K562 (cell line): ENCODE measurements at regions not wholly inside any gene's neighbourhood (a gene's known extent, or its start where the extent isn't known, plus 50 kb on each side); places are given as distances from the start of the nearest gene placed in this dataset.

ENCODE experiments used
- ELF2 ChIP-seq: fragments of 250-450 bp; sonication (Bioruptor Pico); IDR thresholded peaks from 2 replicates; pipeline ENCODE4 v1.5.0; 2021; ENCODE audit warnings: mild to moderate bottlenecking
- ETV1 ChIP-seq: fragments of 450-650 bp; conservative IDR thresholded peaks from 2 replicates; pipeline ENCODE4 v1.6.1; 2016; ENCODE audit warnings: missing genetic modification characterization, control low read depth, low read depth, missing compliant biosample characterization
- EZH2 ChIP-seq: IDR thresholded peaks from 2 replicates; pipeline ENCODE4 v1.6.1; 2012; ENCODE audit warnings: low read depth, mild to moderate bottlenecking, inconsistent platforms, low read length, borderline replicate concordance
- FOXP4 ChIP-seq: sonication (generic); formaldehyde crosslinking; IDR thresholded peaks from 2 replicates; pipeline ENCODE4 v1.8.0; 2022; ENCODE audit warnings: mild to moderate bottlenecking, missing genetic modification reagents, borderline replicate concordance
- GABPB1 ChIP-seq: sonication (generic); formaldehyde crosslinking; IDR thresholded peaks from 2 replicates; pipeline ENCODE4 v1.8.0; 2022; ENCODE audit warnings: mild to moderate bottlenecking, missing genetic modification reagents
- HOXB6 ChIP-seq: fragments of 250-450 bp; sonication (Bioruptor Pico); IDR thresholded peaks from 2 replicates; pipeline ENCODE4 v1.5.1; 2022; ENCODE audit warnings: mild to moderate bottlenecking, borderline replicate concordance
- MITF ChIP-seq: IDR thresholded peaks from 2 replicates; pipeline ENCODE4 v1.6.1; 2014; ENCODE audit warnings: antibody characterized with exemption
- NCOA1 ChIP-seq: fragments of 450-650 bp; IDR thresholded peaks from 2 replicates; pipeline ENCODE4 v1.6.1; 2016; ENCODE audit warnings: low read depth
- NCOA6 ChIP-seq: fragments of 450-650 bp; IDR thresholded peaks from 2 replicates; pipeline ENCODE4 v1.6.1; 2017; ENCODE audit warnings: mild to moderate bottlenecking
- NRF1 ChIP-seq, 2 experiments: fragments of 450-650 bp; IDR thresholded peaks in 1 of 2; conservative IDR thresholded peaks in 1 of 2; 2 replicates each; pipeline ENCODE4 v1.6.1; 2014; ENCODE audit warnings: mild to moderate bottlenecking in 2 of 2
- POLR2H ChIP-seq: IDR thresholded peaks from 2 replicates; pipeline ENCODE4 v1.6.1; 2016; ENCODE audit warnings: missing genetic modification characterization, low read depth, mild to moderate bottlenecking, control low read depth, missing compliant biosample characterization, moderate library complexity
- PTTG1 ChIP-seq: fragments of 450-650 bp; IDR thresholded peaks from 2 replicates; pipeline ENCODE4 v1.6.1; 2016; ENCODE audit warnings: low read depth, mild to moderate bottlenecking, missing genetic modification characterization, missing compliant biosample characterization
- SP2 ChIP-seq: IDR thresholded peaks from 2 replicates; pipeline ENCODE4 v1.6.1; 2011; ENCODE audit warnings: mild to moderate bottlenecking, low read depth, low read length, moderate library complexity; ENCODE audit not compliant: poor library complexity, severe bottlenecking; ENCODE audit errors: extremely low read depth
- TGIF2 ChIP-seq: sonication (generic); formaldehyde crosslinking; IDR thresholded peaks from 2 replicates; pipeline ENCODE4 v1.8.1; 2022; ENCODE audit warnings: mild to moderate bottlenecking, missing genetic modification reagents, moderate library complexity
- ZBED1 ChIP-seq: IDR thresholded peaks from 2 replicates; pipeline ENCODE4 v1.6.1; 2014
- ZBTB1 ChIP-seq: sonication (generic); formaldehyde crosslinking; IDR thresholded peaks from 2 replicates; pipeline ENCODE4 v1.8.1; 2023; ENCODE audit warnings: missing genetic modification reagents, low read depth, mild to moderate bottlenecking, borderline replicate concordance
- ZNF239 ChIP-seq: fragments of 250-450 bp; sonication (Bioruptor Pico); IDR thresholded peaks from 2 replicates; pipeline ENCODE4 v1.4.0; 2020; ENCODE audit warnings: mild to moderate bottlenecking
- ZNF398 ChIP-seq: fragments of 250-450 bp; sonication (Bioruptor Pico); IDR thresholded peaks from 2 replicates; pipeline ENCODE4 v1.8.0; 2021; ENCODE audit warnings: moderate library complexity, mild to moderate bottlenecking, inconsistent platforms
- ZNF699 ChIP-seq: fragments of 250-450 bp; sonication (Bioruptor Pico); IDR thresholded peaks from 2 replicates; pipeline ENCODE4 v1.8.0; 2021; ENCODE audit warnings: mild to moderate bottlenecking, moderate library complexity; ENCODE audit not compliant: insufficient replicate concordance
- TF ChIP-seq, protein P1 (sequence below): fragments of 250-450 bp; sonication (Bioruptor Pico); IDR thresholded peaks from 2 replicates; pipeline ENCODE4 v1.5.0; 2021; ENCODE audit warnings: mild to moderate bottlenecking, moderate library complexity

GRCh38 chr7:153423210-153423590, 629.0 kb upstream of the DPP6 start (continued):
- no peak for TF ChIP-seq NCOA1
- TF ChIP-seq NCOA6 = no peak
- no peak for TF ChIP-seq FOXP4 (CRISPR knock-in tag)
- TF ChIP-seq POLR2H (tag) = peak; percentile 67
- no peak for TF ChIP-seq EZH2
- no peak for TF ChIP-seq ZBED1
- 0 out of 4 replicates have a peak, but pooled peaks of 1 of the 2 experiments have one; percentile 7 for TF ChIP-seq NRF1 (conservative IDR thresholded peaks at IDR 0.05 in 1 of 2, IDR thresholded peaks at IDR 0.05 in 1 of 2)
- TF ChIP-seq MITF = no peak
- no peak for TF ChIP-seq ZNF398 (CRISPR knock-in tag)
- TF ChIP-seq ETV1 (tag) = no peak
- TF ChIP-seq, protein P1, sequence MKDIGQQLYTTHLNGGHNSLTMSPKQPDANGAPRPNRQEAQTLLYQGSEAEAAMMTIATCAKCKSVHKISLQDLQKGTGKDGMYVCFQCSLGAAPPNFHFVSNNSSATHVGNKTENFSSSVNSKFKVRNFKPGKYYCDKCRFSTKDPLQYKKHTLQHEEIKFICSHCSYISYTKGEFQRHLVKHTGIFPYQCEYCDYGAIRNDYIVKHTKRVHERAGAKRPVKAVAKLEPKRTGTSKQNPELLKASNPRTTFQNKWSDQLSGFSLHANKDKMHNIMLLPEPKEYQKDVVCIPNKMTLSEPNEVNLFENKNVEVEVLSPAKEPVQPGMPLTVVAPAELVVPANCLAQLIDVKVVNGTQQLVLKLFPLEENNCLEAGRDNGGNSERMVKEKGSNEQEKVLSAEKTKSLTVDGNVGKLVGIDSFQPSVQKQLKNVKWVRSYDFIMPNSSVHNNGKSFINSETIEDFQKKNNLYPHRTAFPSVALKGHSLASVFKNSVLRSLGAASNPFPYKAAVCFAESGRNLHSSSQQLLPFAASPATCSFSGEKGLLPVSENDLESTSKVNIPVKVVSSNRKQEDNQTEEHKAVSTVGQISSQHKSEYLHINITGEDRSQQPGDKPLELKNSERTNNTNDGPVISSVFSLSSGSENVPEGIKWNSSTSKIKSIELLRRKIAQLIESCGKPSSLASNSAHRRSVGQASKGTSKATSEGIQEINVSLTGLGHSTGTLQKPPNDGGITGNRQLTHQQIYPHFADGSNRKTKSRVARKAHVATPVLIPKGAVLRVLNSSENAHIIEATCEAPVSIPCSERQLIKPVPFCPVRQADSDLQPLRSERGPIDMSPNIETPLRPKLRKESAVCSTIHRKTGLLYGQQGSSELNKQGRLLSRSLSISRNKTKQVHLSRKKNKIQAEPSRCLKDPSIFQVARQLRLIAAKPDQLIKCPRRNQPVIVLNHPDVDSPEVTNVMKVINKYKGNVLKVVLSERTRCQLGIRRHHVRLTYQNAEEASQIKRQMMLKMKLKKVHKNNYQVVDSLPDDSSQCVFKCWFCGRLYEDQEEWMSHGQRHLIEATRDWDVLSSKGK (CRISPR knock-in tag) = no peak
- no peak for TF ChIP-seq ZNF699 (CRISPR knock-in tag)
- no peak for TF ChIP-seq SP2
- TF ChIP-seq HOXB6 (CRISPR knock-in tag) = no peak
- TF ChIP-seq ZBTB1 (CRISPR knock-in tag) = no peak
- TF ChIP-seq GABPB1 (CRISPR knock-in tag) = no peak
- TF ChIP-seq ELF2 (CRISPR knock-in tag) = peak; percentile 71
- TF ChIP-seq TGIF2 = no peak
- no peak for TF ChIP-seq PTTG1 (tag)
- TF ChIP-seq ZNF239 (CRISPR knock-in tag) = no peak
- TF ChIP-seq, all 486 proteins: peak for 12
